ENCODE measurements at regions not wholly inside any gene's neighbourhood (a gene's known extent, or its start where the extent isn't known, plus 50 kb on each side); places are given as distances from the start of the nearest gene placed in this dataset.
"Not testable (repeated sequence)": the region's sequence is repeated elsewhere in the genome, so short reads cannot be mapped to it uniquely, and the experiment has no call there.

- DNase-seq = no peak
Measured at GRCh38 chr14:34170882-34171281, 220.0 kb upstream of the EGLN3 start.

GRCh38 chr14:34169561-34169960 is 218.7 kb upstream of the EGLN3 start:
- DNase-seq = no peak

- DNase-seq = no peak
Measured at GRCh38 chr14:34168656-34169055, 217.8 kb upstream of the EGLN3 start.

- no peak for DNase-seq
Measured at GRCh38 chr14:34165847-34166350, 215.0 kb upstream of the EGLN3 start.

GRCh38 chr14:34164162-34164864 is 213.4 kb upstream of the EGLN3 start:
- no peak for DNase-seq

- no peak for DNase-seq
Measured at GRCh38 chr14:34161351-34162082, 210.6 kb upstream of the EGLN3 start.

GRCh38 chr14:34160619-34161018 is 209.7 kb upstream of the EGLN3 start:
- no peak for DNase-seq

GRCh38 chr14:34157651-34158050 is 206.8 kb upstream of the EGLN3 start:
- DNase-seq = no peak

GRCh38 chr14:34147461-34147860 is 196.6 kb upstream of the EGLN3 start:
- DNase-seq = no peak

- not testable (repeated sequence) for DNase-seq
Measured at GRCh38 chr14:34140127-34140526, 189.3 kb upstream of the EGLN3 start.

GRCh38 chr14:34139160-34140121 is 188.6 kb upstream of the EGLN3 start:
- DNase-seq = peak; percentile 13

- no peak for DNase-seq
Measured at GRCh38 chr14:34138175-34138574, 187.3 kb upstream of the EGLN3 start.

- no peak for DNase-seq
Measured at GRCh38 chr14:34137001-34137745, 186.3 kb upstream of the EGLN3 start.

GRCh38 chr14:34135492-34135891 is 184.6 kb upstream of the EGLN3 start:
- DNase-seq = no peak

GRCh38 chr14:34134484-34134883 is 183.6 kb upstream of the EGLN3 start:
- DNase-seq = no peak

- DNase-seq = no peak
Measured at GRCh38 chr14:34129927-34130552, 179.2 kb upstream of the EGLN3 start.

- no peak for DNase-seq
Measured at GRCh38 chr14:34128665-34129064, 177.8 kb upstream of the EGLN3 start.

- no peak for DNase-seq
Measured at GRCh38 chr14:34126586-34126985, 175.7 kb upstream of the EGLN3 start.

GRCh38 chr14:34124585-34124984 is 173.7 kb upstream of the EGLN3 start:
- DNase-seq = no peak

GRCh38 chr14:34122650-34123049 is 171.8 kb upstream of the EGLN3 start:
- no peak for DNase-seq

- DNase-seq = no peak
Measured at GRCh38 chr14:34122081-34122480, 171.2 kb upstream of the EGLN3 start.

All from EL (cell line).